Tibial nerve (tissue), 4 donors: ENCODE measurements at regions not wholly inside any gene's neighbourhood (a gene's known extent, or its start where the extent isn't known, plus 50 kb on each side); places are given as distances from the start of the nearest gene placed in this dataset.

Experiments
- DNase-seq, 2 donors: peaks; one replicate each; pipeline ENCODE4 v3.0.0-alpha.2; 2019; ENCODE audit warnings: low spot score in 2 of 2
- H3K27ac ChIP-seq, 4 donors: fragments of 200-600 bp; sonication (generic) in 3 of 4; one replicate each; pipeline ENCODE4 v1.5.1; 2017 to 2019; ENCODE audit warnings: mild to moderate bottlenecking in 1 of 4
- H3K27me3 ChIP-seq, 2 donors: fragments of 200-600 bp; sonication (generic) in 1 of 2; one replicate each; pipeline versions ENCODE4 v1.5.1 to v1.6.0; 2017 to 2019
- H3K36me3 ChIP-seq, 3 donors: fragments of 200-600 bp; sonication (generic); one replicate each; pipeline ENCODE4 v1.5.1; 2018 to 2019
- H3K4me1 ChIP-seq, 4 donors: fragments of 200-600 bp; sonication (generic) in 3 of 4; one replicate each; pipeline ENCODE4 v1.5.1; 2017 to 2019
- H3K4me3 ChIP-seq, 4 donors: fragments of 200-600 bp; sonication (generic) in 3 of 4; one replicate each; pipeline ENCODE4 v1.5.1; 2017 to 2019; ENCODE audit warnings: mild to moderate bottlenecking in 1 of 4, moderate library complexity in 1 of 4
- H3K9me3 ChIP-seq, 4 donors: fragments of 200-600 bp; sonication (generic) in 3 of 4; one replicate each; pipeline ENCODE4 v1.5.1; 2017 to 2019
- EP300 ChIP-seq, 2 donors: sonication (generic); formaldehyde crosslinking; IDR thresholded peaks; one replicate each; pipeline ENCODE4 v1.6.1; 2017; ENCODE audit warnings: antibody characterized with exemption in 2 of 2, mild to moderate bottlenecking in 1 of 2
- POLR2A ChIP-seq, 2 donors: fragments of 450-650 bp; IDR thresholded peaks; one replicate each; pipeline ENCODE4 v1.6.1; 2017; ENCODE audit warnings: antibody characterized with exemption in 2 of 2, mild to moderate bottlenecking in 2 of 2, moderate library complexity in 2 of 2
- WGBS, 2 donors: methylation state at CpG; one replicate each; pipeline ENCODE4 v1.1.5; 2018; 5-methylcytosine and 5-hydroxymethylcytosine counted together
- TF ChIP-seq, protein P1 (sequence below), 5 experiments: fragments of 200-600 bp in 3 of 5; fragments of 450-650 bp in 2 of 5; sonication (generic) in 3 of 5; IDR thresholded peaks; one replicate each; pipeline ENCODE4 v1.5.1; 2016 to 2019; ENCODE audit warnings: antibody characterized with exemption in 5 of 5, mild to moderate bottlenecking in 3 of 5, moderate library complexity in 2 of 5

DNA sequence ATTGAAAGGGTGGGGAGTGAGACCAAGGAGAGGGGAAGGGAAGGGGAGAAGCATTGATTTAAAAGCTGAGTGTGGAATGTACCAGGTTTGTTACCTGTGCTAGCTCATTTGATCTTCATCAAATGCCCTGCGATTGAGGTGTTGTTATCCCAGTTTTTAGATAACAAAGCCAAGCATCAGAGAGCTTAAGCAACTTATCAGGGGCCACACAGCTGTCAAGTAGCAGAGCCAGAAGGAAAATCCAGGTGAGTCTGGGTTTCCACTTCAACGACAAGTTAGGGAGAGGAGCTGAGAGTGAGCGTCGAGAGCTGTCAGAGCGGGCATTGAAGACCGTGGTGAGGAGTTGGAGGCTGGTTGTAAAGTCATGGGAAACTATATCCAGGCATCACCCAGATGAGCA is 146.9 kb upstream of the IRF2BP2 start:
- H3K9me3 ChIP-seq, result no peaks in the 10 kb centered on the region
- no peak overlapping the region for H3K4me3 ChIP-seq
- H3K4me1 ChIP-seq, result peaks cover 0 to 15% (median 4%) of the 10 kb centered on the region in 4 donors
- H3K27me3 ChIP-seq, result no peaks in the 10 kb centered on the region
- 88 to 97% methylated on average over 6 of the region's 6 CpGs for WGBS, 2 donors
- no peaks in the 10 kb centered on the region for H3K36me3 ChIP-seq
- TF ChIP-seq, protein P1, sequence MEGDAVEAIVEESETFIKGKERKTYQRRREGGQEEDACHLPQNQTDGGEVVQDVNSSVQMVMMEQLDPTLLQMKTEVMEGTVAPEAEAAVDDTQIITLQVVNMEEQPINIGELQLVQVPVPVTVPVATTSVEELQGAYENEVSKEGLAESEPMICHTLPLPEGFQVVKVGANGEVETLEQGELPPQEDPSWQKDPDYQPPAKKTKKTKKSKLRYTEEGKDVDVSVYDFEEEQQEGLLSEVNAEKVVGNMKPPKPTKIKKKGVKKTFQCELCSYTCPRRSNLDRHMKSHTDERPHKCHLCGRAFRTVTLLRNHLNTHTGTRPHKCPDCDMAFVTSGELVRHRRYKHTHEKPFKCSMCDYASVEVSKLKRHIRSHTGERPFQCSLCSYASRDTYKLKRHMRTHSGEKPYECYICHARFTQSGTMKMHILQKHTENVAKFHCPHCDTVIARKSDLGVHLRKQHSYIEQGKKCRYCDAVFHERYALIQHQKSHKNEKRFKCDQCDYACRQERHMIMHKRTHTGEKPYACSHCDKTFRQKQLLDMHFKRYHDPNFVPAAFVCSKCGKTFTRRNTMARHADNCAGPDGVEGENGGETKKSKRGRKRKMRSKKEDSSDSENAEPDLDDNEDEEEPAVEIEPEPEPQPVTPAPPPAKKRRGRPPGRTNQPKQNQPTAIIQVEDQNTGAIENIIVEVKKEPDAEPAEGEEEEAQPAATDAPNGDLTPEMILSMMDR (IDR thresholded peaks at IDR 0.05), result no peak
- TF ChIP-seq POLR2A (IDR thresholded peaks at IDR 0.05) (no peak), EP300 (IDR thresholded peaks at IDR 0.05) (no peak)
- H3K27ac ChIP-seq, result no peak overlapping the region
- no peak for DNase-seq

DNA sequence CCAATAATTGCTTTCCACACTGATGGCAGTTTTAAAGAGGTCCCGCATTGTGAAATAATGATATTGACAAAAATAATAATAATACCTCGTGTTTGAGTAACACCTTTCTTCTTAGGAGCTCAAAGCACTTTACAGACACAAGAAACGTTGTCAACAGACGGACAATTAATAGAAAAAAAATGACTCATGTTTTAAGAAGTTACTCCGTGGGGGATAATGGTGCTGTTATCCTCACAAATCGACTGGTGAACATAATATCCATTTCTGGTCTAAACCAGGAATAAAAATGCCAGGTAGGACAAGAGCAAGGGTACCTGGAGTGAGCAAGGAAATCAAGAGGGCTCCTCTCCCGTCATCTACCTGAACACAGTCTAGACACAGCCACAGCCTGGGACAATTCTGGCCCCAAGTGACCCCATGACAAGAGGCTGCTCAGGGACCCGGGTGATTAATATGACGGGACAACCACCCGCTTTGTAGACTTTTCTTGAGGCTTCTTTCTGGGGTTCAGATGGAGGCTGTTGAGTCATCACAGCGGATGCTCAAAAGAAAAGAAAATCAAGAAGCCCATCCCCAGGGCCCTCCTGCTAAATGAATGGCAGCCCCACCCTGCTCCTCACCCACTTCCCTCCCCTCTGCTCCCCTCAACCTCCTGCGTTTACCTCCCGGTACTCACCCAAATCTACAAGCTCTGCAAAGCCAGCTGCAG is 146.2 kb upstream of the IRF2BP2 start:
- Histone ChIP-seq H3K9me3 (no peaks in the 10 kb centered on the region), H3K4me3 (no peak overlapping the region), H3K4me1 (peaks cover 0 to 15% (median 4%) of the 10 kb centered on the region in 4 donors), H3K27me3 (no peaks in the 10 kb centered on the region), H3K36me3 (no peaks in the 10 kb centered on the region), H3K27ac (no peak overlapping the region)
- TF ChIP-seq EP300 (IDR thresholded peaks at IDR 0.05) (no peak), POLR2A (IDR thresholded peaks at IDR 0.05) (no peak)
- TF ChIP-seq, protein P1 (IDR thresholded peaks at IDR 0.05), result no peak
- no peak for DNase-seq
- 80% methylated on average over 13 of the region's 13 CpGs for whole genome bisulfite sequencing, 2 donors

DNA sequence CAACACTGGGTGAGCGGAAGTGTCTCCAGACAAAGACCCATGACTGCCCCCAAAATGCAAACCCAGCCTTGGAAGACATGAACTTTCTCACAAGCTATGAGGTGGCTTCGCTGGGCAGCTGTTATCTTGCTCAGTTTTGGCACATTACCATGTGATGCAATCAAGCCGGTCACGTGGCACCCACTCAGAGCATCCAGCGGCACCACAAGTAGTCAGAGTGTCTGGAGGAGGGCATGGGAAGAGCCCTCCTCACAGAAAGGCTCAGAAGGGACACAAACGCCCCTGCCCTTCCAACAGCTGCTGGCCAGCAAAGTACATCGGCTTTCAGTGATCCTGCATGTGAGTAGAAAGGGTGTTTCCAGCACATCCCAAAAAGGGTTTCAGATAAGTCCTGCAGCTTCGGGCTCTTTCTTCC is 145.5 kb upstream of the IRF2BP2 start:
- Histone ChIP-seq H3K4me1 (peaks cover 0 to 21% (median 4%) of the 10 kb centered on the region in 4 donors), H3K27ac (no peak overlapping the region), H3K27me3 (no peaks in the 10 kb centered on the region), H3K4me3 (no peak overlapping the region), H3K36me3 (no peaks in the 10 kb centered on the region), H3K9me3 (no peaks in the 10 kb centered on the region)
- 52 to 55% methylated on average over 8 of the region's 8 CpGs for WGBS, 2 donors
- TF ChIP-seq, protein P1 (IDR thresholded peaks at IDR 0.05), result no peak
- TF ChIP-seq EP300 (IDR thresholded peaks at IDR 0.05), result peak in 1 of 2 donors; percentile 58
- DNase-seq, result peak; percentile 83 to 90

DNA sequence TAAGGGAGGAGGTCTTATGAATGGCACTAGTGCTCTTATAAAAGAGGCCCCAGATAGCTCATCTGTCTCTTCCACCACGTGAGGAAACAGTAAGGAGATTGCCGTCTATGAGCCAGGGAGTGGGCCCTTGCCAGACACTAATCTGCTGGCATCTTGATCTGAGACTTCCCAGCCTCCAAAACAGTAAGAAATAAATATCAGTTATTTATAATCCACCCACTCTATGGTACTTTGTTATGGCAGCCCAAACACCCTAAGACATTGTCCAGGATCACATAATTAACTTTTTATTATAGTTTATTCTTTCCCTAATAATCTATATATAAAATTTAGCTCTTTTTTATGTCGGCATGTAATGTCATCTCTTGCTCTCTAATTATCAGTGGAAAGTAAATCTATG is 144.0 kb upstream of the IRF2BP2 start:
- no peaks in the 10 kb centered on the region for H3K36me3 ChIP-seq
- no peak for DNase-seq
- H3K9me3 ChIP-seq, result no peaks in the 10 kb centered on the region
- H3K27me3 ChIP-seq, result no peaks in the 10 kb centered on the region
- no peak overlapping the region for H3K4me3 ChIP-seq
- H3K27ac ChIP-seq, result no peak overlapping the region
- TF ChIP-seq EP300 (IDR thresholded peaks at IDR 0.05), result no peak
- TF ChIP-seq, protein P1 (IDR thresholded peaks at IDR 0.05), result no peak
- no peak for TF ChIP-seq POLR2A (IDR thresholded peaks at IDR 0.05)
- WGBS, 2 donors, result 78 to 87% methylated on average over 3 of the region's 3 CpGs
- peaks cover 0 to 16% (median 4%) of the 10 kb centered on the region in 4 donors for H3K4me1 ChIP-seq

DNA sequence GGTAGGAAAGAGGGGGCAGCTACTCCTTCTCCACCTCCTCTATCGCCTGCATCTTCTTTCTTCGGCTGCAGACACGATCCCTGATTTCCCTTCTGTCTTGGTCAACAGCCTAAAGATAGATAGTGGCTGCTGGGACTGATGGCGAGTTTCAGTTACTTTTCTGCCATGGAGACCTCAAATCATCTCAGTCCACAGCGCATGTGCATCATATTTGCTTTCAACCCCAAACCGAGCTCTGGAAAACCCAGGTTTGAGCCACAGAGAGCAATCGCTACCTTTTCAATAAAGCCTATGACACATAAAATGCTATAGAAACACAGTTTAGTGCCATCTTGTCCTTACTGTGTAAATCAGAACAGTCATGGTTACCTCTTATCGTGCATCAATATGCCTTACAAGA is 142.9 kb upstream of the IRF2BP2 start:
- Histone ChIP-seq H3K36me3 (no peaks in the 10 kb centered on the region), H3K4me3 (no peak overlapping the region), H3K27ac (no peak overlapping the region), H3K9me3 (no peaks in the 10 kb centered on the region), H3K27me3 (no peaks in the 10 kb centered on the region), H3K4me1 (peaks cover 0 to 16% (median 4%) of the 10 kb centered on the region in 4 donors)
- no peak for DNase-seq
- no peak for TF ChIP-seq POLR2A (IDR thresholded peaks at IDR 0.05)
- TF ChIP-seq, protein P1 (IDR thresholded peaks at IDR 0.05), result no peak
- TF ChIP-seq EP300 (IDR thresholded peaks at IDR 0.05), result no peak
- WGBS, 2 donors, result 97 to 98% methylated on average over 8 of the region's 8 CpGs
